KMS-11 (cell line): ENCODE measurements at regions not wholly inside any gene's neighbourhood (a gene's known extent, or its start where the extent isn't known, plus 50 kb on each side); places are given as distances from the start of the nearest gene placed in this dataset.
"Not testable (repeated sequence)": the region's sequence is repeated elsewhere in the genome, so short reads cannot be mapped to it uniquely, and the experiment has no call there.

Source experiments
- H2AFZ ChIP-seq: fragments of 200-600 bp; sonication (generic); 2 replicates; pipeline ENCODE4 v1.6.1; 2016; ENCODE audit warnings: antibody characterized with exemption, mixed run types, low read depth
- H3K27ac ChIP-seq: fragments of 200-600 bp; sonication (generic); 2 replicates; pipeline ENCODE4 v1.6.1; 2016; ENCODE audit warnings: mild to moderate bottlenecking, mixed run types
- H3K27me3 ChIP-seq: fragments of 200-600 bp; sonication (generic); 2 replicates; pipeline ENCODE4 v1.6.1; 2017; ENCODE audit warnings: mild to moderate bottlenecking, low read depth, mixed run types, moderate library complexity; ENCODE audit not compliant: insufficient read depth
- H3K36me3 ChIP-seq: fragments of 200-600 bp; sonication (generic); 2 replicates; pipeline ENCODE4 v1.6.1; 2017; ENCODE audit warnings: mild to moderate bottlenecking, mixed run types; ENCODE audit not compliant: insufficient read depth
- H3K4me1 ChIP-seq: fragments of 200-600 bp; sonication (generic); 2 replicates; pipeline ENCODE4 v1.6.1; 2016; ENCODE audit warnings: mild to moderate bottlenecking, low read depth, mixed run types; ENCODE audit not compliant: poor library complexity, severe bottlenecking
- H3K4me2 ChIP-seq: fragments of 200-600 bp; sonication (generic); 2 replicates; pipeline ENCODE4 v1.7.0; 2016; ENCODE audit warnings: mild to moderate bottlenecking, mixed run types
- H3K4me3 ChIP-seq: fragments of 200-600 bp; sonication (generic); IDR thresholded peaks from 2 replicates; pipeline ENCODE4 v1.6.1; 2017; ENCODE audit warnings: low read depth, low read length, mixed read lengths; ENCODE audit not compliant: insufficient read depth
- H3K79me2 ChIP-seq: fragments of 200-600 bp; sonication (generic); 2 replicates; pipeline ENCODE4 v1.6.1; 2016; ENCODE audit warnings: low read depth, mixed run types; ENCODE audit not compliant: insufficient read depth
- H3K9ac ChIP-seq: fragments of 200-600 bp; sonication (generic); 2 replicates; pipeline ENCODE4 v1.6.1; 2016; ENCODE audit warnings: mild to moderate bottlenecking, mixed run types
- H4K20me1 ChIP-seq: fragments of 200-600 bp; sonication (generic); 2 replicates; pipeline ENCODE4 v1.6.1; 2016; ENCODE audit warnings: mild to moderate bottlenecking, mixed run types; ENCODE audit not compliant: insufficient read depth
- CTCF ChIP-seq: fragments of 200-600 bp; sonication (generic); conservative IDR thresholded peaks from 2 replicates; pipeline ENCODE4 v1.6.1; 2017; ENCODE audit warnings: low read depth, mild to moderate bottlenecking, antibody characterized with exemption, low read length, moderate library complexity, mixed read lengths

- Histone ChIP-seq H3K4me1 (no peaks in the 10 kb centered on the region), H3K27me3 (no peaks in the 10 kb centered on the region), H3K4me3 (no peak overlapping the region), H3K27ac (no peak overlapping the region), H3K4me2 (no peak overlapping the region), H4K20me1 (no peaks in the 10 kb centered on the region), H3K9ac (no peak overlapping the region), H3K79me2 (no peaks in the 10 kb centered on the region), H3K36me3 (no peaks in the 10 kb centered on the region), H2AFZ (no peak overlapping the region)
- TF ChIP-seq CTCF: no peak
Observed at GRCh38 chr13:99756281-99756680, 215.3 kb downstream of the ZIC5 start.

- not testable (repeated sequence) for H3K27me3 ChIP-seq, H3K9ac ChIP-seq, H2AFZ ChIP-seq, H3K4me3 ChIP-seq, H3K27ac ChIP-seq, H4K20me1 ChIP-seq, H3K4me2 ChIP-seq, H3K36me3 ChIP-seq, H3K79me2 ChIP-seq, H3K4me1 ChIP-seq
Observed at GRCh38 chr13:99754750-99755149, 216.8 kb downstream of the ZIC5 start.

- Histone ChIP-seq H3K9ac (no peak overlapping the region), H4K20me1 (no peaks in the 10 kb centered on the region), H3K4me1 (no peaks in the 10 kb centered on the region), H3K36me3 (no peaks in the 10 kb centered on the region), H3K4me3 (no peak overlapping the region), H3K79me2 (no peaks in the 10 kb centered on the region), H3K27ac (no peak overlapping the region), H3K4me2 (no peak overlapping the region), H2AFZ (no peak overlapping the region), H3K27me3 (no peaks in the 10 kb centered on the region)
- no peak for TF ChIP-seq CTCF
Observed at GRCh38 chr13:99752373-99752772, 219.2 kb downstream of the ZIC5 start.

- Histone ChIP-seq H3K4me1 (no peaks in the 10 kb centered on the region), H3K4me2 (no peak overlapping the region), H3K79me2 (no peaks in the 10 kb centered on the region), H3K9ac (no peak overlapping the region), H3K27ac (no peak overlapping the region), H3K4me3 (no peak overlapping the region), H4K20me1 (no peaks in the 10 kb centered on the region), H3K36me3 (no peaks in the 10 kb centered on the region), H2AFZ (no peak overlapping the region), H3K27me3 (no peaks in the 10 kb centered on the region)
- no peak for TF ChIP-seq CTCF
Observed at GRCh38 chr13:99751517-99752199, 219.9 kb downstream of the ZIC5 start.

GRCh38 chr13:99750951-99751350 lies 220.6 kb downstream of the ZIC5 start:
- H3K4me2 ChIP-seq: no peak overlapping the region
- TF ChIP-seq CTCF: no peak
- no peaks in the 10 kb centered on the region for H3K79me2 ChIP-seq
- no peaks in the 10 kb centered on the region for H4K20me1 ChIP-seq
- H3K9ac ChIP-seq: no peak overlapping the region
- H3K4me3 ChIP-seq: no peak overlapping the region
- no peaks in the 10 kb centered on the region for H3K27me3 ChIP-seq
- no peaks in the 10 kb centered on the region for H3K4me1 ChIP-seq
- no peak overlapping the region for H3K27ac ChIP-seq
- no peaks in the 10 kb centered on the region for H3K36me3 ChIP-seq
- H2AFZ ChIP-seq: no peak overlapping the region
